HCT116 (cell line): ENCODE measurements at regions not wholly inside any gene's neighbourhood (a gene's known extent, or its start where the extent isn't known, plus 50 kb on each side); places are given as distances from the start of the nearest gene placed in this dataset.

Experiments
- ATAC-seq: fragments of 200-7000 bp; cut with Tn5 transposase; 2 replicates; pipeline ENCODE4 v1.9.1; 2020; ENCODE audit warnings: mild to moderate bottlenecking, moderate library complexity
- BruUV-seq: library from RNA; stranded (reverse); fragments of 400-500 nt; replicated peaks from 2 replicates; lab custom pipeline; 2021; lab: Mats Ljungman, UMichigan
- CTCF ChIA-PET: fragments of 300-600 bp; sonication (Branson Sonifier 250); formaldehyde crosslinking; loops from one replicate; lab custom pipeline; 2021; ENCODE audit warnings: antibody characterized with exemption; lab: Charles Lee
- POLR2A ChIA-PET: fragments of 300-600, 350-600 bp; sonication (Branson Sonifier 250); formaldehyde crosslinking; loops from one replicate; lab custom pipeline; 2021; ENCODE audit warnings: antibody characterized with exemption; lab: Charles Lee
- RAD21 ChIA-PET, 2 experiments: fragments of 300-600 bp; sonication (Branson Sonifier 250); formaldehyde crosslinking; loops; one replicate each; lab custom pipeline; 2023; ENCODE audit warnings: low total read pairs in 2 of 2; ENCODE audit not compliant: uncharacterized antibody in 2 of 2, unreplicated experiment in 2 of 2, low non-redundant PET in 1 of 2; lab: Charles Lee
- DNase-seq: peaks from one replicate; pipeline ENCODE4 v3.0.0-alpha.2; 2010; ENCODE audit warnings: low read depth, low spot score
- H2AFZ ChIP-seq: fragments of 200-600 bp; shearing (Covaris generic), sonication (generic); 2 replicates; pipeline ENCODE4 v1.6.1; 2017; ENCODE audit warnings: low read depth, mixed run types, mixed read lengths, antibody characterized with exemption, low read length; ENCODE audit not compliant: poor library complexity, severe bottlenecking
- H3K27ac ChIP-seq: 2 replicates; pipeline ENCODE4 v1.5.1; 2012; ENCODE audit warnings: low read depth, low read length
- H3K27me3 ChIP-seq: fragments of 200-600 bp; sonication (generic); 2 replicates; pipeline ENCODE4 v1.6.1; 2016; ENCODE audit warnings: mixed run types, low read length, mixed read lengths; ENCODE audit not compliant: insufficient read depth
- H3K36me3 ChIP-seq, 2 experiments: fragments of 200-500 bp in 1 of 2; fragments of 200-600 bp in 1 of 2; sonication (Bioruptor generic) in 1 of 2; sonication (generic) in 1 of 2; 2 replicates each; pipeline versions ENCODE4 v1.5.1 to v1.6.1; 2014 to 2016; ENCODE audit warnings: low read length in 2 of 2, inconsistent platforms in 1 of 2, mixed read lengths in 1 of 2, mixed run types in 1 of 2; ENCODE audit not compliant: insufficient read depth in 2 of 2, control insufficient read depth in 1 of 2
- H3K4me1 ChIP-seq, 2 experiments: fragments of 200-600 bp in 1 of 2; sonication (generic) in 1 of 2; 2 replicates each; pipeline versions ENCODE4 v1.5.1 to v1.6.1; 2012 to 2017; ENCODE audit warnings: low read length in 2 of 2, inconsistent platforms in 1 of 2, mild to moderate bottlenecking in 1 of 2, mixed read lengths in 1 of 2, mixed run types in 1 of 2, moderate library complexity in 1 of 2; ENCODE audit not compliant: insufficient read depth in 2 of 2, control insufficient read depth in 1 of 2
- H3K4me2 ChIP-seq: fragments of 200-600 bp; sonication (generic); 2 replicates; pipeline ENCODE4 v1.6.1; 2017; ENCODE audit warnings: mixed run types, low read length, mixed read lengths
- H3K4me3 ChIP-seq, 2 experiments: fragments of 200-600 bp in 1 of 2; sonication (generic) in 1 of 2; replicated peaks in 1 of 2; 2 replicates each; pipeline ENCODE4 v1.5.1; 2011 to 2016; ENCODE audit warnings: low read length in 2 of 2, control low read depth in 1 of 2, low read depth in 1 of 2, mild to moderate bottlenecking in 1 of 2, mixed read lengths in 1 of 2, mixed run types in 1 of 2
- H3K79me2 ChIP-seq: fragments of 200-600 bp; sonication (generic); 2 replicates; pipeline ENCODE4 v1.6.1; 2017; ENCODE audit warnings: mild to moderate bottlenecking, mixed run types, low read length, moderate library complexity, mixed read lengths; ENCODE audit not compliant: insufficient read depth
- H3K9ac ChIP-seq: fragments of 200-600 bp; sonication (generic); 2 replicates; pipeline ENCODE4 v1.6.1; 2016; ENCODE audit warnings: low read length, mixed read lengths
- H3K9me2 ChIP-seq: fragments of 200-600 bp; sonication (generic), shearing (Covaris generic); 2 replicates; pipeline ENCODE4 v1.6.1; 2017; ENCODE audit warnings: mixed run types, mild to moderate bottlenecking, moderate library complexity; ENCODE audit not compliant: insufficient read depth
- H3K9me3 ChIP-seq, 2 experiments: fragments of 200-500 bp in 1 of 2; fragments of 200-600 bp in 1 of 2; sonication (Bioruptor generic) in 1 of 2; sonication (generic) in 1 of 2; 2 replicates each; pipeline ENCODE4 v1.6.1; 2014 to 2017; ENCODE audit warnings: low read length in 2 of 2, mixed read lengths in 2 of 2, inconsistent platforms in 1 of 2, low read depth in 1 of 2, mild to moderate bottlenecking in 1 of 2, mixed run types in 1 of 2, moderate library complexity in 1 of 2; ENCODE audit not compliant: control insufficient read depth in 1 of 2, insufficient read depth in 1 of 2
- H4K20me1 ChIP-seq: fragments of 200-600 bp; sonication (generic), shearing (Covaris generic); 2 replicates; pipeline ENCODE4 v1.6.1; 2017; ENCODE audit warnings: mixed run types, mild to moderate bottlenecking, moderate library complexity; ENCODE audit not compliant: insufficient read depth
- ATF3 ChIP-seq: IDR thresholded peaks from 2 replicates; pipeline ENCODE4 v1.6.1; 2012
- CEBPB ChIP-seq: IDR thresholded peaks from 2 replicates; pipeline ENCODE4 v1.6.1; 2012; ENCODE audit warnings: low read depth
- CTCF ChIP-seq, 3 experiments: fragments of 200-600 bp in 1 of 3; sonication (generic) in 1 of 3; IDR thresholded peaks in 2 of 3; conservative IDR thresholded peaks in 1 of 3; 2 replicates each; pipeline ENCODE4 v1.5.1; 2012 to 2017; ENCODE audit warnings: low read depth in 2 of 3, low read length in 2 of 3, antibody characterized with exemption in 1 of 3, borderline replicate concordance in 1 of 3, control low read depth in 1 of 3, mild to moderate bottlenecking in 1 of 3, mixed read lengths in 1 of 3, mixed run types in 1 of 3, moderate library complexity in 1 of 3; ENCODE audit not compliant: insufficient read depth in 1 of 3
- EZH2phosphoT487 ChIP-seq: fragments of 200-600 bp; IDR thresholded peaks from 2 replicates; pipeline ENCODE4 v1.6.1; 2018; ENCODE audit warnings: antibody characterized with exemption, borderline replicate concordance
- MAX ChIP-seq: IDR thresholded peaks from 2 replicates; pipeline ENCODE4 v1.6.1; 2012
- POLR2AphosphoS5 ChIP-seq: IDR thresholded peaks from 2 replicates; pipeline ENCODE4 v1.6.1; 2011; ENCODE audit warnings: mild to moderate bottlenecking, low read depth, low read length, moderate library complexity
- RAD21 ChIP-seq: IDR thresholded peaks from 2 replicates; pipeline ENCODE4 v1.6.1; 2012; ENCODE audit warnings: low read depth, mild to moderate bottlenecking
- REST ChIP-seq: IDR thresholded peaks from 2 replicates; pipeline ENCODE4 v1.6.1; 2012; ENCODE audit warnings: low read depth
- SIN3A ChIP-seq: IDR thresholded peaks from 2 replicates; pipeline ENCODE4 v1.6.1; 2012; ENCODE audit warnings: low read depth
- SP1 ChIP-seq: IDR thresholded peaks from 2 replicates; pipeline ENCODE4 v1.6.1; 2012; ENCODE audit warnings: low read depth
- SRF ChIP-seq: IDR thresholded peaks from 2 replicates; pipeline ENCODE4 v1.6.1; 2012; ENCODE audit warnings: low read depth
- YY1 ChIP-seq: IDR thresholded peaks from 2 replicates; pipeline ENCODE4 v1.6.1; 2011; ENCODE audit warnings: low read length, low read depth, moderate library complexity, mild to moderate bottlenecking; ENCODE audit not compliant: insufficient replicate concordance; ENCODE audit errors: extremely low read depth
- ZFX ChIP-seq: fragments of 450-650 bp; IDR thresholded peaks from 2 replicates; pipeline ENCODE4 v1.6.1; 2017
- ZNF274 ChIP-seq: fragments of 200-500 bp; sonication (Bioruptor generic); IDR thresholded peaks from 2 replicates; pipeline ENCODE4 v1.6.1; 2014; ENCODE audit warnings: mild to moderate bottlenecking, low read depth, low read length, inconsistent platforms
- intact Hi-C: fragments of 100-400 bp; cut with micrococcal nuclease; formaldehyde crosslinking; loops from 2 replicates; pipeline ENCODE4 v1.10.0; 2022

- TF ChIP-seq EZH2phosphoT487: no peak
- no peak for TF ChIP-seq ZFX
- no peak for TF ChIP-seq REST
- TF ChIP-seq RAD21: no peak
Observed at GRCh38 chr5:112049738-112050137, 292.7 kb upstream of the NREP start (continued).

GRCh38 chr5:112036206-112036605 is 279.2 kb upstream of the NREP start:
- ChIA-PET RAD21 (no interaction called here), POLR2A (no interaction called here), CTCF (no interaction called here)
- no peaks in the 10 kb centered on the region for H3K4me1 ChIP-seq
- no peak overlapping the region for H2AFZ ChIP-seq
- no peak overlapping the region for H3K9ac ChIP-seq
- DNase-seq (no peak), ATAC-seq (no peak)
- no TSS peak for BruUV-seq
- no peak overlapping the region for H3K4me3 ChIP-seq
- H3K27ac ChIP-seq: no peak overlapping the region
- H3K36me3 ChIP-seq: no peaks in the 10 kb centered on the region
- no peak for TF ChIP-seq SRF
- no peak for TF ChIP-seq SIN3A
- TF ChIP-seq ATF3: no peak
- TF ChIP-seq MAX: no peak
- TF ChIP-seq ZNF274: no peak
- TF ChIP-seq EZH2phosphoT487: no peak
- TF ChIP-seq CTCF (IDR thresholded peaks at IDR 0.05 in 2 of 3, conservative IDR thresholded peaks at IDR 0.05 in 1 of 3; ENCODE audit: borderline replicate concordance in 1 of 3, insufficient read depth in 1 of 3, low read depth in 2 of 3, low read length in 2 of 3): no peak
- no peak for TF ChIP-seq REST
- no peak for TF ChIP-seq CEBPB
- no peak for TF ChIP-seq SP1
- no peak for TF ChIP-seq YY1
- no peak for TF ChIP-seq POLR2AphosphoS5
- no peaks in the 10 kb centered on the region for H3K79me2 ChIP-seq
- intact Hi-C loops: no loop called here
- H3K9me2 ChIP-seq: no peaks in the 10 kb centered on the region
- no peaks in the 10 kb centered on the region for H4K20me1 ChIP-seq
- H3K27me3 ChIP-seq: no peaks in the 10 kb centered on the region
- no peak overlapping the region for H3K4me2 ChIP-seq
- no peaks in the 10 kb centered on the region for H3K9me3 ChIP-seq
